Esophagus muscularis mucosa (tissue), 4 donors: ENCODE measurements at regions not wholly inside any gene's neighbourhood (a gene's known extent, or its start where the extent isn't known, plus 50 kb on each side); places are given as distances from the start of the nearest gene placed in this dataset.
A peak's percentile ranks its signal among the peaks of the same experiment; 100 is the strongest.

Experiments
- DNase-seq: peaks from one replicate; pipeline ENCODE4 v3.0.0-alpha.2; 2017; ENCODE audit errors: extremely low spot score
- H3K27ac ChIP-seq, 4 donors: fragments of 200-600 bp; sonication (generic); replicated peaks in 1 of 4; 1 replicate in 3 of 4; 2 replicates in 1 of 4; pipeline ENCODE4 v1.5.1; 2016 to 2019; ENCODE audit warnings: mild to moderate bottlenecking in 1 of 4
- H3K27me3 ChIP-seq, 4 donors: fragments of 200-600 bp; sonication (generic); one replicate each; pipeline versions ENCODE4 v1.5.1 to v1.6.0; 2016 to 2019
- H3K36me3 ChIP-seq, 4 donors: fragments of 200-600 bp; sonication (generic); one replicate each; pipeline ENCODE4 v1.5.1; 2016 to 2019
- H3K4me1 ChIP-seq, 4 donors: fragments of 200-600 bp; sonication (generic); one replicate each; pipeline ENCODE4 v1.5.1; 2016 to 2019
- H3K4me3 ChIP-seq, 4 donors: fragments of 200-600 bp; sonication (generic); 1 replicate in 2 of 4; 2 replicates in 2 of 4; pipeline ENCODE4 v1.5.1; 2016 to 2019; ENCODE audit warnings: mild to moderate bottlenecking in 4 of 4, moderate library complexity in 1 of 4
- H3K9me3 ChIP-seq, 4 donors: fragments of 200-600 bp; sonication (generic); 1 replicate in 3 of 4; 2 replicates in 1 of 4; pipeline ENCODE4 v1.5.1; 2016 to 2019
- EP300 ChIP-seq: sonication (generic); formaldehyde crosslinking; IDR thresholded peaks from one replicate; pipeline ENCODE4 v1.6.1; 2017; ENCODE audit warnings: antibody characterized with exemption
- POLR2A ChIP-seq: fragments of 450-650 bp; IDR thresholded peaks from one replicate; pipeline ENCODE4 v1.6.1; 2017; ENCODE audit warnings: antibody characterized with exemption, moderate library complexity, mild to moderate bottlenecking, low read depth
- POLR2AphosphoS5 ChIP-seq, 2 donors: sonication (generic); formaldehyde crosslinking; IDR thresholded peaks; one replicate each; pipeline ENCODE4 v1.6.1; 2017; ENCODE audit warnings: antibody characterized with exemption in 2 of 2
- WGBS: methylation state at CpG from one replicate; pipeline ENCODE4 v1.1.5; 2018; 5-methylcytosine and 5-hydroxymethylcytosine counted together
- intact Hi-C: fragments of 100-400 bp; cut with DNase I; formaldehyde crosslinking; loops from one replicate; pipeline ENCODE4 v1.15.1; 2023
- TF ChIP-seq, protein P1 (sequence below), 3 experiments: fragments of 200-600 bp in 2 of 3; fragments of 450-650 bp in 1 of 3; sonication (generic) in 2 of 3; IDR thresholded peaks; one replicate each; pipeline ENCODE4 v1.5.1; 2017 to 2019; ENCODE audit warnings: antibody characterized with exemption in 3 of 3, mild to moderate bottlenecking in 2 of 3, moderate library complexity in 1 of 3

DNA sequence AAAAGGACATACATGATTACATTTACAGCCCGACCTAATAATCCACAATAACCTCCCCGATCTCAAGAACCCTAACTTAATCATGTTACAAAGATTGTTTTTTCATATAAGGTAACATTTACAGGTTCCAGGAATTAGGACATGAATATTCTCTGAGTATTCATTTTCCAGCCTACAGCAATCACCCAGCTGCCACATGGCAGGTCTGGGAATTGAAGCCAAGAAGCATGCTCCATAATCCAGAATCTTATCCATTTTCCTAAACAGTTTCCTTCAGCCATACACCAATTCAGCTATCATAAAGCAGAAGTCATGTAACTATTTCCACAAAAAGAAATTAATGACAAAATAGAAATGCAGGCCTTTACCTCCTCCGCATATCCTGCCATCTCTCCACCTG is 163.4 kb downstream of the CAAP1 start:
- peaks cover 0 to 25% (median 20%) of the 10 kb centered on the region in 4 donors for H3K4me1 ChIP-seq
- no peak for TF ChIP-seq POLR2A
- no peak for TF ChIP-seq POLR2AphosphoS5 (IDR thresholded peaks at IDR 0.05)
- TF ChIP-seq, protein P1, sequence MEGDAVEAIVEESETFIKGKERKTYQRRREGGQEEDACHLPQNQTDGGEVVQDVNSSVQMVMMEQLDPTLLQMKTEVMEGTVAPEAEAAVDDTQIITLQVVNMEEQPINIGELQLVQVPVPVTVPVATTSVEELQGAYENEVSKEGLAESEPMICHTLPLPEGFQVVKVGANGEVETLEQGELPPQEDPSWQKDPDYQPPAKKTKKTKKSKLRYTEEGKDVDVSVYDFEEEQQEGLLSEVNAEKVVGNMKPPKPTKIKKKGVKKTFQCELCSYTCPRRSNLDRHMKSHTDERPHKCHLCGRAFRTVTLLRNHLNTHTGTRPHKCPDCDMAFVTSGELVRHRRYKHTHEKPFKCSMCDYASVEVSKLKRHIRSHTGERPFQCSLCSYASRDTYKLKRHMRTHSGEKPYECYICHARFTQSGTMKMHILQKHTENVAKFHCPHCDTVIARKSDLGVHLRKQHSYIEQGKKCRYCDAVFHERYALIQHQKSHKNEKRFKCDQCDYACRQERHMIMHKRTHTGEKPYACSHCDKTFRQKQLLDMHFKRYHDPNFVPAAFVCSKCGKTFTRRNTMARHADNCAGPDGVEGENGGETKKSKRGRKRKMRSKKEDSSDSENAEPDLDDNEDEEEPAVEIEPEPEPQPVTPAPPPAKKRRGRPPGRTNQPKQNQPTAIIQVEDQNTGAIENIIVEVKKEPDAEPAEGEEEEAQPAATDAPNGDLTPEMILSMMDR (IDR thresholded peaks at IDR 0.05): no peak
- no peak for TF ChIP-seq EP300
- peaks cover 0 to 7% (median 0%) of the 10 kb centered on the region in 4 donors for H3K9me3 ChIP-seq
- H3K27me3 ChIP-seq: no peaks in the 10 kb centered on the region
- H3K4me3 ChIP-seq: no peak overlapping the region
- no peak for DNase-seq
- intact Hi-C loops: no loop called here
- no peak overlapping the region for H3K27ac ChIP-seq
- H3K36me3 ChIP-seq: no peaks in the 10 kb centered on the region
- 67% methylated on average over 3 of the region's 3 CpGs for WGBS

DNA sequence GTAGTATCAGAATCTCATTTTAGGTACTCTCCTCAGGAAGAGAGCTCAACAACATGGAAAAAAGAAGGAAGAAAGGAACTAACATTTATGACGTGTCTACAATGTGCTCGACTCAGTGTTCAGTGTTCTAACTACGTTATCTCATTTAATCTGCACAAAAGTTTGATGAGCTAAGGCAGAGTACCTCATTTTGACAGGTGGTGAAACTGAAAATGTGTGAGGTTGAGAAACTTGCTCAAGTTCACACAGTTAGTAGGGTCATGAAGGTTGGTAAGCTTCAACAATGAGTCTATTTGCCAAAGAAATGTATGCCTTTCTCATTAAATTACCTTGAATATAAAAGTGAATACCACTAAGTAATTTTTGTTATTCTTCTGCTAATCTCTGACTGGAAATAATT is 165.1 kb downstream of the CAAP1 start:
- Histone ChIP-seq H3K4me1 (peaks cover 0 to 42% (median 34%) of the 10 kb centered on the region in 4 donors), H3K36me3 (no peaks in the 10 kb centered on the region), H3K9me3 (peaks cover 0 to 7% (median 0%) of the 10 kb centered on the region in 4 donors), H3K27me3 (no peaks in the 10 kb centered on the region), H3K4me3 (no peak overlapping the region), H3K27ac (no peak overlapping the region)
- 73% methylated on average over 3 of the region's 3 CpGs for WGBS
- intact Hi-C loops: no loop called here
- DNase-seq: no peak
- TF ChIP-seq, protein P1 (IDR thresholded peaks at IDR 0.05): no peak
- TF ChIP-seq EP300 (no peak), POLR2AphosphoS5 (IDR thresholded peaks at IDR 0.05) (no peak)

DNA sequence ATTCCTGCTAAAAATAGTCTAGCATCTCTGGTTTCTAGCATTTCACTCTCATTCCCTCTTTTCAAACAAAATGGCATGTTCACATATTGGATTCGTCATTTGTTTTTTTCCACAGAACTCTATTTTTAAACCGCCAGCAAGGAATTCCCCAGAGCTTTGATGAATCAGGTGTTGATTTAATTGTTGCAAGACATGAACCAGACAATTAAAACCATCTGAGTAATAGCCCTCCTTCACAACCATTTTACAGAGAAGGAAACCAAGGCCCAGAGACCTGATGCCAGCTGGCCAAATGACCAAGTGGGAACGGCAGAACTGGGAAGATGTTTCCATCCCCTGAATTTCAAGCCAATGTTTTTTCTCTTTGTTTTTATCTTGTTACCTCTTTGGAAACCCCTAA is 167.0 kb downstream of the CAAP1 start:
- H3K27me3 ChIP-seq: no peaks in the 10 kb centered on the region
- peaks cover 0 to 52% (median 43%) of the 10 kb centered on the region in 4 donors for H3K4me1 ChIP-seq
- no peak overlapping the region for H3K4me3 ChIP-seq
- H3K9me3 ChIP-seq: peaks cover 0 to 1% (median 0%) of the 10 kb centered on the region in 4 donors
- 25% methylated on average over 3 of the region's 3 CpGs for WGBS
- intact Hi-C loops: no loop called here
- peak overlapping the region; percentile 1 to 49 (median 42) for H3K27ac ChIP-seq
- TF ChIP-seq, protein P1 (IDR thresholded peaks at IDR 0.05): no peak
- no peak for TF ChIP-seq EP300
- no peak for DNase-seq
- H3K36me3 ChIP-seq: no peaks in the 10 kb centered on the region

DNA sequence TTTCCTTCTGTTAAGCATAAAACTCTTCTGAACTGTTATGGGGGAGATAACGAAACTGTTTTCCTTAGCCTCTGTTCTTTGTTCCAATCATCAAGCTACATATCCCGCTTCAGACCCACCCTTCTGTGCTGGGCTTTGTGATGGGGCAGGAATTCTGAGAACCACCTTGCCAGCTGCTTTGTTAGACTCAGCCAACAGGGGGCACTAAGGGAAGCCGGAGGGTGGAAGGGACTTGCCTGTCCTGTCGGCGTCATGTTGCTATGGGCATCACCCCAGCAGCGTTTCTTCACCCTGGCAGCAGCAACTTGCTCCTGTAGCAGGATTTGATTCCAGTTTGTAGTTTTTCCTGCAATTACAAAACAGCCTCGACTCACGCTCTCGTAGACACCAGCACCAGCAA is 169.1 kb downstream of the CAAP1 start:
- Histone ChIP-seq H3K9me3 (no peaks in the 10 kb centered on the region), H3K4me1 (peaks cover 0 to 52% (median 43%) of the 10 kb centered on the region in 4 donors), H3K36me3 (no peaks in the 10 kb centered on the region), H3K27ac (peak overlapping the region; percentile 38 to 54 (median 44)), H3K27me3 (no peaks in the 10 kb centered on the region), H3K4me3 (peak overlapping the region; percentile 12 to 43 (median 41))
- intact Hi-C loops: no loop called here
- WGBS: 26% methylated on average over 9 of the region's 9 CpGs
- TF ChIP-seq, protein P1 (IDR thresholded peaks at IDR 0.05): peak; percentile 53 to 66 (median 56)
- no peak for TF ChIP-seq POLR2A
- DNase-seq: no peak

DNA sequence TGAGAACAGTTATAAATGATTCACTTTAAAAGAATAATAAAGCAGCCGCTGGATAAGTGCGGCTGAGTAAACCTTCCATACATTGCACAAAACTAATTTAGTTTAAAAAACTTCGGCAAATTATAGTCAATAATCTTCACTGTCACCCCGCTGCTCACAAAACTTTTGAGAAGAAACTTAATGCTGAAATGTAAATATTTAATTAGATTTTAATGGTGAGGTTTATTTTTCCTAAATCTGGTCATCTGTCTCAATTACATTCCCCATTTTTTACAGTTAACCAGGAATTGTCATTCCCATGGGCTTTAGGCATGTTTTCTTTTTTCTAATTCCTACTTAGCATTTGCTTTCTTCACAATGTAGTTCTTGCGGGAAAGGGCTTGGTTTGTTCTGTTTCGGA is 169.8 kb downstream of the CAAP1 start:
- Histone ChIP-seq H3K27me3 (no peaks in the 10 kb centered on the region), H3K4me3 (peak overlapping the region; percentile 12 to 43 (median 41)), H3K4me1 (peaks cover 0 to 52% (median 43%) of the 10 kb centered on the region in 4 donors), H3K36me3 (no peaks in the 10 kb centered on the region), H3K27ac (peak overlapping the region; percentile 10 to 54 (median 44)), H3K9me3 (no peaks in the 10 kb centered on the region)
- intact Hi-C loops: no loop called here
- no peak for DNase-seq
- TF ChIP-seq POLR2A: no peak
- TF ChIP-seq EP300: no peak
- 26% methylated on average over 6 of the region's 6 CpGs for WGBS
